H9 (cell line): ENCODE measurements at regions not wholly inside any gene's neighbourhood (a gene's known extent, or its start where the extent isn't known, plus 50 kb on each side); places are given as distances from the start of the nearest gene placed in this dataset.

Experiments
- DNase-seq: peaks from one replicate; pipeline ENCODE4 v3.0.0-alpha.2; 2017
- H2AFZ ChIP-seq: one replicate; pipeline ENCODE4 v1.6.1; 2013; ENCODE audit warnings: mild to moderate bottlenecking, low read length, control low read depth, moderate library complexity
- H2AK5ac ChIP-seq: 2 replicates; pipeline ENCODE4 v1.6.1; 2013; ENCODE audit warnings: low read length, control low read depth, mixed read lengths; ENCODE audit not compliant: insufficient read length
- H2BK120ac ChIP-seq: one replicate; pipeline ENCODE4 v1.6.1; 2013; ENCODE audit warnings: low read depth, mild to moderate bottlenecking, low read length, control low read depth, inconsistent platforms; ENCODE audit not compliant: poor library complexity, severe bottlenecking
- H2BK12ac ChIP-seq: 2 replicates; pipeline ENCODE4 v1.6.1; 2013; ENCODE audit warnings: low read length, control low read depth, mixed read lengths, low read depth; ENCODE audit not compliant: insufficient read length
- H2BK15ac ChIP-seq: 2 replicates; pipeline ENCODE4 v1.6.1; 2013; ENCODE audit warnings: low read depth, low read length, control low read depth
- H2BK20ac ChIP-seq: one replicate; pipeline ENCODE4 v1.6.1; 2013; ENCODE audit warnings: low read depth, mild to moderate bottlenecking, low read length, control low read depth, inconsistent platforms; ENCODE audit not compliant: poor library complexity, severe bottlenecking
- H2BK5ac ChIP-seq: 2 replicates; pipeline ENCODE4 v1.6.1; 2013; ENCODE audit warnings: low read length, control low read depth, mixed read lengths; ENCODE audit not compliant: insufficient read length
- H3K14ac ChIP-seq: 2 replicates; pipeline ENCODE4 v1.6.1; 2013; ENCODE audit warnings: low read length, control low read depth; ENCODE audit not compliant: insufficient read depth
- H3K18ac ChIP-seq: 2 replicates; pipeline ENCODE4 v1.6.1; 2013; ENCODE audit warnings: low read depth, mild to moderate bottlenecking, mixed read lengths, low read length, control low read depth; ENCODE audit not compliant: insufficient read length
- H3K23ac ChIP-seq: 2 replicates; pipeline ENCODE4 v1.6.1; 2013; ENCODE audit warnings: low read length, control low read depth, mixed read lengths, low read depth; ENCODE audit not compliant: insufficient read length
- H3K23me2 ChIP-seq: 2 replicates; pipeline ENCODE4 v1.6.1; 2013; ENCODE audit warnings: low read depth, mild to moderate bottlenecking, mixed read lengths, low read length, control low read depth; ENCODE audit not compliant: insufficient read length, poor library complexity, severe bottlenecking
- H3K27ac ChIP-seq: 2 replicates; pipeline ENCODE4 v1.5.1; 2013; ENCODE audit warnings: low read length, control low read depth, mixed read lengths, low read depth; ENCODE audit not compliant: insufficient read length
- H3K27me3 ChIP-seq: 2 replicates; pipeline ENCODE4 v1.6.1; 2013; ENCODE audit warnings: low read length, control low read depth, inconsistent platforms; ENCODE audit not compliant: insufficient read depth
- H3K4ac ChIP-seq: 2 replicates; pipeline ENCODE4 v1.6.1; 2013; ENCODE audit warnings: low read depth, mild to moderate bottlenecking, control low read depth, inconsistent platforms, low read length, moderate library complexity
- H3K4me1 ChIP-seq: 2 replicates; pipeline ENCODE4 v1.6.1; 2013; ENCODE audit warnings: low read length, control low read depth, inconsistent platforms; ENCODE audit not compliant: insufficient read depth
- H3K4me2 ChIP-seq: 2 replicates; pipeline ENCODE4 v1.6.1; 2013; ENCODE audit warnings: low read length, control low read depth, mixed read lengths; ENCODE audit not compliant: insufficient read length, insufficient read depth
- H3K56ac ChIP-seq: 2 replicates; pipeline ENCODE4 v1.6.1; 2013; ENCODE audit warnings: low read depth, mild to moderate bottlenecking, mixed read lengths, low read length, control low read depth; ENCODE audit not compliant: insufficient read length
- H3K79me1 ChIP-seq: 2 replicates; pipeline ENCODE4 v1.6.1; 2013; ENCODE audit warnings: low read depth, mild to moderate bottlenecking, moderate library complexity, low read length, control low read depth, inconsistent platforms; ENCODE audit not compliant: insufficient read depth, poor library complexity, severe bottlenecking
- H3K79me2 ChIP-seq: 2 replicates; pipeline ENCODE4 v1.6.1; 2013; ENCODE audit warnings: low read length, control low read depth, inconsistent platforms; ENCODE audit not compliant: insufficient read depth
- H3K9ac ChIP-seq: 2 replicates; pipeline ENCODE4 v1.6.1; 2013; ENCODE audit warnings: low read length, control low read depth, mixed read lengths; ENCODE audit not compliant: insufficient read length; ENCODE audit errors: extremely low read depth
- H3K9me3 ChIP-seq: one replicate; pipeline ENCODE4 v1.6.1; 2013; ENCODE audit warnings: low read depth, low read length, inconsistent platforms; ENCODE audit not compliant: control insufficient read depth
- H3T11ph ChIP-seq: one replicate; pipeline ENCODE4 v1.6.1; 2013; ENCODE audit warnings: mild to moderate bottlenecking, low read length, control low read depth, inconsistent platforms
- H4K20me1 ChIP-seq: one replicate; pipeline ENCODE4 v1.6.1; 2013; ENCODE audit not compliant: control insufficient read depth, insufficient read length, insufficient read depth
- H4K5ac ChIP-seq: 2 replicates; pipeline ENCODE4 v1.6.1; 2013; ENCODE audit warnings: low read depth, mild to moderate bottlenecking, mixed read lengths, low read length, control low read depth; ENCODE audit not compliant: insufficient read length
- H4K8ac ChIP-seq: replicated peaks from 2 replicates; pipeline ENCODE4 v1.6.1; 2013; ENCODE audit warnings: low read length, control low read depth, mixed read lengths, low read depth; ENCODE audit not compliant: insufficient read length
- H4K91ac ChIP-seq: 2 replicates; pipeline ENCODE4 v1.6.1; 2013; ENCODE audit warnings: low read depth, mild to moderate bottlenecking, moderate library complexity, mixed read lengths, low read length, control low read depth; ENCODE audit not compliant: insufficient read length
- H3K27ac Mint-ChIP-seq, 3 experiments: 2 replicates in 2 of 3; 3 replicates in 1 of 3; pipeline ENCODE4 v1.8.0; 2020 to 2021; ENCODE audit warnings: mixed read lengths in 3 of 3, mild to moderate bottlenecking in 1 of 3, moderate library complexity in 1 of 3
- H3K27me3 Mint-ChIP-seq: 2 replicates; pipeline ENCODE4 v1.8.0; 2021; ENCODE audit warnings: low read depth, mild to moderate bottlenecking, moderate library complexity, mixed read lengths
- H3K36me3 Mint-ChIP-seq, 3 experiments: 2 replicates in 2 of 3; 3 replicates in 1 of 3; pipeline ENCODE4 v1.8.0; 2020 to 2021; ENCODE audit warnings: low read depth in 3 of 3, mixed read lengths in 3 of 3; ENCODE audit not compliant: insufficient read depth in 1 of 3
- H3K4me1 Mint-ChIP-seq, 2 experiments: 2 replicates each; pipeline ENCODE4 v1.8.0; 2020; ENCODE audit warnings: mixed read lengths in 2 of 2
- H3K4me3 Mint-ChIP-seq, 2 experiments: 2 replicates in 1 of 2; 3 replicates in 1 of 2; pipeline ENCODE4 v1.8.0; 2020 to 2021; ENCODE audit warnings: mild to moderate bottlenecking in 2 of 2, mixed read lengths in 2 of 2, moderate library complexity in 1 of 2
- H3K9me3 Mint-ChIP-seq, 2 experiments: 2 replicates in 1 of 2; 3 replicates in 1 of 2; pipeline ENCODE4 v1.8.0; 2020; ENCODE audit warnings: mild to moderate bottlenecking in 2 of 2, mixed read lengths in 2 of 2, moderate library complexity in 1 of 2
- WGBS: extraction: QIAGEN DNeasy Blood & Tissue Kit; methylation state at CpG from one replicate; pipeline ENCODE4 v1.1.7; 2013; ENCODE audit warnings: missing lambda C conversion rate, low lambda C conversion rate, mixed read lengths; ENCODE audit not compliant: insufficient read length; ENCODE audit errors: extremely low coverage; 5-methylcytosine and 5-hydroxymethylcytosine counted together
- TF ChIP-seq, protein P1 (sequence below): fragments of 200-600 bp; sonication (generic); conservative IDR thresholded peaks from 3 replicates; pipeline ENCODE4 v1.8.0; 2021; ENCODE audit warnings: antibody characterized with exemption, mild to moderate bottlenecking

DNA sequence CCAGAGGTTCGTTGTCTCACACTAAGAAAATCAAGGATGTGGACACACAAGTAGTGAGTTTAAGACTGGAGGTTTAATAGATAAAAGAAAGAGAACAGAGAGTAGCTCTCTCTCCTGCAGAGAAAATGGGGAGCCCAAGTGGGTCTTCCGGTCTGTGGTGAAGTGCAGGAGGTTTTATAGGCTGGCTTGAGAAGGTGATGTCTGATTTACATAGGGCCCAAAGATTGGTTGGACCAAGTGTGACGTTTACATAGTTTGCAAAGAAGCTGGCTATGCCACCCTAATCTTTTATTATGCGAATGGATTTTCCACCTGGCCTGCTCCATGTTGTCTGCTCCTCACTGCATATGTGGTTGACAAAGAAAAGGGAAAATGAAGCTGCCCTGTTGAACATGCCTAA, 430.4 kb upstream of the TRIB2 start:
- Histone ChIP-seq H3K27me3 (no peaks in the 10 kb centered on the region), H3K9ac (no peak overlapping the region), H4K5ac (no peak overlapping the region), H3T11ph (no peak overlapping the region), H3K79me2 (no peaks in the 10 kb centered on the region), H3K79me1 (no peaks in the 10 kb centered on the region), H3K18ac (no peak overlapping the region), H3K23ac (no peak overlapping the region), H2AFZ (no peak overlapping the region), H3K23me2 (no peaks in the 10 kb centered on the region), H2BK120ac (no peak overlapping the region), H3K9me3 (no peaks in the 10 kb centered on the region), H3K4me2 (no peak overlapping the region), H2BK15ac (no peak overlapping the region), H3K56ac (no peak overlapping the region), H2AK5ac (no peak overlapping the region), H4K91ac (no peak overlapping the region), H2BK5ac (no peak overlapping the region), H2BK20ac (no peak overlapping the region), H3K14ac (no peak overlapping the region), H4K20me1 (no peaks in the 10 kb centered on the region), H3K4ac (no peak overlapping the region), H3K27ac (no peak overlapping the region), H2BK12ac (no peak overlapping the region), H4K8ac (no peak overlapping the region), H3K4me1 (no peaks in the 10 kb centered on the region)
- Mint-ChIP-seq H3K4me1 (peaks cover 9 to 10% of the 10 kb centered on the region in 2 experiments), H3K27me3 (no peaks in the 10 kb centered on the region), H3K27ac (no peak overlapping the region), H3K36me3 (peaks cover 3 to 22% (median 3%) of the 10 kb centered on the region in 3 experiments; a peak in 6 of 7 replicates), H3K9me3 (peaks cover 12 to 19% of the 10 kb centered on the region in 2 experiments), H3K4me3 (no peak overlapping the region)
- no peak for DNase-seq
- no CpG with 5 or more reads among the region's 4 CpGs for WGBS
- TF ChIP-seq, protein P1, sequence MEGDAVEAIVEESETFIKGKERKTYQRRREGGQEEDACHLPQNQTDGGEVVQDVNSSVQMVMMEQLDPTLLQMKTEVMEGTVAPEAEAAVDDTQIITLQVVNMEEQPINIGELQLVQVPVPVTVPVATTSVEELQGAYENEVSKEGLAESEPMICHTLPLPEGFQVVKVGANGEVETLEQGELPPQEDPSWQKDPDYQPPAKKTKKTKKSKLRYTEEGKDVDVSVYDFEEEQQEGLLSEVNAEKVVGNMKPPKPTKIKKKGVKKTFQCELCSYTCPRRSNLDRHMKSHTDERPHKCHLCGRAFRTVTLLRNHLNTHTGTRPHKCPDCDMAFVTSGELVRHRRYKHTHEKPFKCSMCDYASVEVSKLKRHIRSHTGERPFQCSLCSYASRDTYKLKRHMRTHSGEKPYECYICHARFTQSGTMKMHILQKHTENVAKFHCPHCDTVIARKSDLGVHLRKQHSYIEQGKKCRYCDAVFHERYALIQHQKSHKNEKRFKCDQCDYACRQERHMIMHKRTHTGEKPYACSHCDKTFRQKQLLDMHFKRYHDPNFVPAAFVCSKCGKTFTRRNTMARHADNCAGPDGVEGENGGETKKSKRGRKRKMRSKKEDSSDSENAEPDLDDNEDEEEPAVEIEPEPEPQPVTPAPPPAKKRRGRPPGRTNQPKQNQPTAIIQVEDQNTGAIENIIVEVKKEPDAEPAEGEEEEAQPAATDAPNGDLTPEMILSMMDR = no peak
